Stimulated activated CD4-positive, alpha-beta T cell treated with anti-CD3 and anti-CD28 coated beads, Interleukin-2, amount 100 ng/mL, for 48 hours (primary cell): ENCODE measurements at regions not wholly inside any gene's neighbourhood (a gene's known extent, or its start where the extent isn't known, plus 50 kb on each side); places are given as distances from the start of the nearest gene placed in this dataset.

ENCODE experiments used
- DNase-seq, 2 donors: peaks; one replicate each; pipeline ENCODE4 v3.0.0-alpha.2; 2020

DNA sequence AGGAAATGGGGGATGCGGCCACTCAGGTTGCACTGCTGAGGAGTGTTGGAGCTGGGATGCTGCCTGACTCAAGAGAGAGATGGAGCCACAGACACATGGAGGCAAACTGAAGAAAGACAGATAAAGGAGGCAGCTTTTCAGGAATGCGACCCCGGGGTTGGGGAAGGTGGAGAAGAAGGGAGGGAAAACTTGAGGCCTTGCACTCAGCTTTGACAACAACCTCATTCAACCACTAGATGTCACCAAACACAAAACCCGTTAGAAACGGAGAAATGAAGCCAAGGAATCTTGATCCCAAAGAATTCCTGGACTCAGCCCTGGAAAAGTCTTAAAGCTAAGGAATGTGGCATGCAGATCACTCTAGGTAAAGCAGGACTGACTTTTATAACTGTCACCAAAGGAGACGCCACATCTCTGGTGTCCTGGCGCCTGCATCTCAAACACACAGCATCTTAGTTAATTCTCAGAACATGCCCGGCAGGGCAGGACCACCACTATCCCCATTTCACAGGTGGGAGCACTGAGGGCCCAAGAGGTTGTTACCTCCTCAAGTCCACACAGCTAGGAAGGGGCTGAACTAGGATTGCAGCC, 59.6 kb upstream of the LMCD1 start:
- DNase-seq: no peak

- no peak for DNase-seq
These were observed 58.5 kb upstream of the LMCD1 start for GRCh38 chr3:8442993-8443650.

- DNase-seq: no peak
These were observed 57.5 kb upstream of the LMCD1 start for GRCh38 chr3:8443829-8444791.

GRCh38 chr3:8444883-8445282, 56.7 kb upstream of the LMCD1 start:
- no peak for DNase-seq

- DNase-seq: no peak
These were observed 55.8 kb upstream of the LMCD1 start for GRCh38 chr3:8445861-8446260.

DNA sequence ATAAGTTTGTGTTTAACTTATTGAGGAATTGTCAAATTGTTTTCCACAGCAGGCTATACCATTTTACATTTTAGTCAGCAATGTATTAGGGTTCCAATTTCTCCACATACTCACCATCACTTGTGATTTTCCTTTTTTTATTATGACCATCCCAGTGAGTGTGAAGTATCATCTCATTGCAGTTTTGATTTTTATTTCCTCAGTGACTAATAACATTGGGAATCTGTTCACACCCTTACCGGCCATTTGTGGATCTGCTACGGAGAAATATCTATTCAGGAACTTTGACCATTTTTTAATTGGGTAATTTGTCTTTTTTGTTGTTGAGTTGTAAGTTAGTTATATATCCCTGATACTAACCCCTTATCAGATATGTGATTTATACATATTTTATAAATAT, 54.8 kb upstream of the LMCD1 start:
- no peak for DNase-seq

- no peak for DNase-seq
These were observed 51.0 kb upstream of the LMCD1 start for GRCh38 chr3:8450618-8451017.

DNA sequence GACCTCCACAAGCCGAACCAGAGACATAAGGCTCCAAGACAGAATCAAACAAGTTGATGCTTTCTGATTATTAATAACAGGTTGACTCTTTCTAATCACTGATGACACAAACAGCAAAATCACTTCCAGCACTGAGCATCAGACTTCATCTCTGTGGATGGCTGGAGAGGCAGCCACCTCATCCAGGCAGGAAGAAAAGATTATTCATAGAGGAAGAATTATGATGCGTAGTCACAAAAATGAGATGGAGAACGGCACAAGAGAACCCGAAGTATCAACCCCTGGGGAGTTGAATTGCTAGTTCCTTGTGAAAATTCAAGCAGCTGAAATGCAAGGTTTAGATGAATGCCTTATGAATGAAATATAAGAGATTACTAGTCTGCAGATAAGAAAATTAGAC, 49.9 kb upstream of the LMCD1 start:
- no peak for DNase-seq
